H1 (cell line): ENCODE measurements at regions not wholly inside any gene's neighbourhood (a gene's known extent, or its start where the extent isn't known, plus 50 kb on each side); places are given as distances from the start of the nearest gene placed in this dataset.

ENCODE experiments used
- CTCF ChIA-PET: fragments of 300-600 bp; sonication (Branson Sonifier 250); formaldehyde crosslinking; loops from one replicate; lab custom pipeline; 2021; ENCODE audit not compliant: partially characterized antibody; lab: Charles Lee
- POLR2A ChIA-PET: fragments of 300-600 bp; sonication (Branson Sonifier 250); formaldehyde crosslinking; loops from one replicate; lab custom pipeline; 2021; ENCODE audit warnings: inconsistent platforms; ENCODE audit not compliant: partially characterized antibody; lab: Charles Lee
- DNase-seq, 2 experiments: peaks; one replicate each; pipeline versions ENCODE4 v3.0.0 to v3.0.0-alpha.2; 2010 to 2022; ENCODE audit warnings: low spot score in 2 of 2, low read depth in 1 of 2, mixed read lengths in 1 of 2
- FAIRE-seq: peaks from 2 replicates; lab custom pipeline; 2011; peaks lifted over from hg19 to GRCh38; lab: Jason Lieb, UNC
- H2AFZ ChIP-seq: 2 replicates; pipeline ENCODE4 v1.8.1; 2012; ENCODE audit warnings: low read length, inconsistent platforms
- H2AK5ac ChIP-seq: 2 replicates; pipeline ENCODE4 v1.6.1; 2013; ENCODE audit warnings: low read depth, low read length
- H2BK120ac ChIP-seq: replicated peaks from 2 replicates; pipeline ENCODE3; 2013; ENCODE audit warnings: low read depth, low read length, inconsistent platforms
- H2BK12ac ChIP-seq: 2 replicates; pipeline ENCODE4 v1.6.1; 2013; ENCODE audit warnings: low read depth, low read length
- H2BK15ac ChIP-seq: 2 replicates; pipeline ENCODE4 v1.6.1; 2013; ENCODE audit warnings: low read length
- H2BK20ac ChIP-seq: 2 replicates; pipeline ENCODE4 v1.6.1; 2013; ENCODE audit warnings: low read length
- H2BK5ac ChIP-seq: 2 replicates; pipeline ENCODE4 v1.6.1; 2013; ENCODE audit warnings: low read depth, low read length
- H3K14ac ChIP-seq: 2 replicates; pipeline ENCODE4 v1.6.1; 2013; ENCODE audit warnings: inconsistent platforms; ENCODE audit not compliant: insufficient read length
- H3K18ac ChIP-seq: 2 replicates; pipeline ENCODE4 v1.6.1; 2013; ENCODE audit warnings: low read length; ENCODE audit errors: extremely low read depth
- H3K23ac ChIP-seq: 2 replicates; pipeline ENCODE4 v1.6.1; 2013; ENCODE audit warnings: inconsistent platforms; ENCODE audit not compliant: insufficient read length
- H3K23me2 ChIP-seq: 2 replicates; pipeline ENCODE4 v1.6.1; 2013; ENCODE audit warnings: low read depth, low read length
- H3K27ac ChIP-seq: 2 replicates; pipeline ENCODE4 v1.6.1; 2011; ENCODE audit warnings: low read depth, low read length, inconsistent platforms
- H3K27me3 ChIP-seq, 4 experiments: replicated peaks in 1 of 4; 1 replicate in 1 of 4; 2 replicates in 3 of 4; pipeline versions ENCODE4 v1.6.1 to v1.8.1; 2011 to 2013; ENCODE audit warnings: low read length in 3 of 4, mild to moderate bottlenecking in 3 of 4, inconsistent platforms in 2 of 4, mixed read lengths in 2 of 4, moderate library complexity in 1 of 4; ENCODE audit not compliant: control insufficient read depth in 3 of 4, insufficient read depth in 3 of 4; ENCODE audit errors: extremely low read depth in 1 of 4
- H3K36me3 ChIP-seq, 4 experiments: 2 replicates each; pipeline versions ENCODE4 v1.6.1 to v1.8.1; 2011 to 2013; ENCODE audit warnings: mild to moderate bottlenecking in 4 of 4, low read length in 3 of 4, moderate library complexity in 2 of 4, control low read depth in 1 of 4, inconsistent platforms in 1 of 4; ENCODE audit not compliant: insufficient read depth in 4 of 4, control insufficient read depth in 2 of 4
- H3K4ac ChIP-seq: replicated peaks from 2 replicates; pipeline ENCODE3; 2013; ENCODE audit warnings: low read length, low read depth, mixed read lengths, inconsistent platforms; ENCODE audit not compliant: insufficient read length
- H3K4me1 ChIP-seq, 4 experiments: replicated peaks in 1 of 4; 1 replicate in 1 of 4; 2 replicates in 3 of 4; pipeline versions ENCODE4 v1.6.1 to v1.8.1; 2011 to 2013; ENCODE audit warnings: low read length in 3 of 4, inconsistent platforms in 2 of 4, mixed read lengths in 1 of 4; ENCODE audit not compliant: insufficient read depth in 4 of 4, control insufficient read depth in 3 of 4
- H3K4me2 ChIP-seq, 2 experiments: 2 replicates each; pipeline versions ENCODE4 v1.6.1 to v1.8.1; 2011 to 2013; ENCODE audit warnings: low read depth in 2 of 2, low read length in 2 of 2, control low read depth in 1 of 2, inconsistent platforms in 1 of 2, mild to moderate bottlenecking in 1 of 2; ENCODE audit not compliant: insufficient read depth in 1 of 2
- H3K4me3 ChIP-seq, 4 experiments: fragments of 200-600, 300-600 bp in 1 of 4; sonication (generic), shearing (Covaris generic), sonication (Bioruptor Twin) in 1 of 4; 2 replicates each; pipeline versions ENCODE4 v1.5.1 to v1.8.1; 2011 to 2016; ENCODE audit warnings: low read length in 4 of 4, low read depth in 3 of 4, control low read depth in 2 of 4, inconsistent platforms in 2 of 4, mild to moderate bottlenecking in 2 of 4, mixed read lengths in 1 of 4, moderate library complexity in 1 of 4; ENCODE audit not compliant: insufficient read depth in 2 of 4; ENCODE audit errors: extremely low read depth in 1 of 4
- H3K56ac ChIP-seq: replicated peaks from 2 replicates; pipeline ENCODE3; 2013; ENCODE audit warnings: low read depth, mild to moderate bottlenecking, mixed read lengths, low read length, inconsistent platforms; ENCODE audit not compliant: insufficient read length
- H3K79me1 ChIP-seq: 2 replicates; pipeline ENCODE4 v1.6.1; 2013; ENCODE audit warnings: low read depth, low read length, control low read depth
- H3K79me2 ChIP-seq, 2 experiments: 2 replicates each; pipeline versions ENCODE4 v1.6.1 to v1.8.1; 2012 to 2013; ENCODE audit warnings: low read length in 2 of 2, mild to moderate bottlenecking in 2 of 2, inconsistent platforms in 1 of 2; ENCODE audit not compliant: insufficient read depth in 2 of 2, control insufficient read depth in 1 of 2
- H3K9ac ChIP-seq, 4 experiments: replicated peaks in 1 of 4; 1 replicate in 1 of 4; 2 replicates in 3 of 4; pipeline versions ENCODE4 v1.6.1 to v1.8.1; 2011 to 2013; ENCODE audit warnings: low read depth in 3 of 4, low read length in 3 of 4, control low read depth in 2 of 4, mild to moderate bottlenecking in 2 of 4, moderate library complexity in 2 of 4, inconsistent platforms in 1 of 4; ENCODE audit errors: extremely low read depth in 1 of 4
- H3K9me3 ChIP-seq, 2 experiments: 2 replicates each; pipeline versions ENCODE4 v1.6.1 to v1.8.1; 2012 to 2013; ENCODE audit warnings: mild to moderate bottlenecking in 2 of 2, moderate library complexity in 2 of 2, control low read depth in 1 of 2, inconsistent platforms in 1 of 2, low read depth in 1 of 2, low read length in 1 of 2, mixed read lengths in 1 of 2; ENCODE audit not compliant: insufficient read depth in 2 of 2
- H4K20me1 ChIP-seq, 2 experiments: replicated peaks in 1 of 2; 2 replicates each; pipeline versions ENCODE3 to v1.8.1; 2011 to 2013; ENCODE audit warnings: inconsistent platforms in 2 of 2, low read length in 2 of 2, mild to moderate bottlenecking in 1 of 2; ENCODE audit not compliant: insufficient read depth in 2 of 2, control insufficient read depth in 1 of 2
- H4K5ac ChIP-seq: 2 replicates; pipeline ENCODE4 v1.6.1; 2013; ENCODE audit warnings: low read length, low read depth, mixed read lengths, inconsistent platforms; ENCODE audit not compliant: insufficient read length
- H4K8ac ChIP-seq: 2 replicates; pipeline ENCODE4 v1.8.0; 2013; ENCODE audit warnings: mild to moderate bottlenecking, moderate library complexity, low read length, inconsistent platforms; ENCODE audit not compliant: insufficient read depth; ENCODE audit errors: extremely low read depth
- H4K91ac ChIP-seq: replicated peaks from 2 replicates; pipeline ENCODE3; 2013; ENCODE audit warnings: low read length, mixed read lengths, inconsistent platforms; ENCODE audit not compliant: insufficient read length
- CREB1 ChIP-seq: IDR thresholded peaks from 2 replicates; pipeline ENCODE4 v1.6.1; 2012; ENCODE audit warnings: inconsistent platforms
- KDM5A ChIP-seq: fragments of 200-600 bp; IDR thresholded peaks from 2 replicates; pipeline ENCODE4 v1.7.1; 2012; ENCODE audit warnings: mild to moderate bottlenecking, low read length, inconsistent platforms, mixed read lengths
- PHF8 ChIP-seq: fragments of 200-600 bp; sonication (generic); conservative IDR thresholded peaks from 2 replicates; pipeline ENCODE4 v1.7.1; 2012; ENCODE audit warnings: low read depth, mild to moderate bottlenecking, inconsistent platforms, low read length, moderate library complexity
- RAD21 ChIP-seq, 2 experiments: IDR thresholded peaks in 1 of 2; conservative IDR thresholded peaks in 1 of 2; 2 replicates each; pipeline ENCODE4 v1.6.1; 2011; ENCODE audit warnings: low read depth in 2 of 2, low read length in 2 of 2, improper control_type of control experiment in 1 of 2, inconsistent platforms in 1 of 2, mild to moderate bottlenecking in 1 of 2, moderate library complexity in 1 of 2
- WGBS, 2 experiments: shearing (Covaris generic) in 1 of 2; methylation state at CpG; one replicate each; pipeline versions ENCODE4 v1.1.6 to v1.1.7; 2013 to 2015; ENCODE audit warnings: low lambda C conversion rate in 2 of 2, mixed read lengths in 2 of 2, inconsistent platforms in 1 of 2, low coverage in 1 of 2, missing lambda C conversion rate in 1 of 2; ENCODE audit not compliant: insufficient replicate concordance in 2 of 2, insufficient coverage in 1 of 2, insufficient read length in 1 of 2; ENCODE audit errors: extremely low coverage in 1 of 2, missing lambda C conversion rate in 1 of 2; 5-methylcytosine and 5-hydroxymethylcytosine counted together

- H3K18ac ChIP-seq = no peak overlapping the region
- H3K4ac ChIP-seq = no peak overlapping the region
- FAIRE-seq = no peak
- H3K27me3 ChIP-seq = no peaks in the 10 kb centered on the region
- DNase-seq = no peak
- H2BK5ac ChIP-seq = no peak overlapping the region
- ChIA-PET CTCF (interaction anchor here (0.6 to 3.0 kb wide), 10 partner anchors 9 to 1146 kb away, joined by 3 to 8 read pairs (median 4); no protein-coding TSS in a partner anchor), POLR2A (no interaction called here)
- H3K9ac ChIP-seq = no peak overlapping the region
- no peaks in the 10 kb centered on the region; the same call in 1 of the 2 replicates for H3K23me2 ChIP-seq
- 91% methylated on average over 9 of the region's 9 CpGs; no CpG with 5 or more reads in 1 of the 2 experiments for WGBS, 2 experiments
- no peak overlapping the region for H2BK15ac ChIP-seq
- H3K4me2 ChIP-seq = no peak overlapping the region
- H3K79me1 ChIP-seq = no peaks in the 10 kb centered on the region
- no peak overlapping the region for H3K27ac ChIP-seq
- no peak overlapping the region for H3K56ac ChIP-seq
- H3K14ac ChIP-seq = no peak overlapping the region
- no peaks in the 10 kb centered on the region for H4K20me1 ChIP-seq
- H2BK12ac ChIP-seq = no peak overlapping the region
- H3K4me1 ChIP-seq = no peaks in the 10 kb centered on the region
- peak overlapping the region; percentile 70 for H4K91ac ChIP-seq
- H3K23ac ChIP-seq = no peak overlapping the region
- no peak overlapping the region for H4K5ac ChIP-seq
- H3K79me2 ChIP-seq = no peaks in the 10 kb centered on the region
- no peak overlapping the region for H2BK120ac ChIP-seq
- no peak overlapping the region for H2AK5ac ChIP-seq
- no peak overlapping the region for H2AFZ ChIP-seq
- no peaks in the 10 kb centered on the region for H3K9me3 ChIP-seq
- no peak overlapping the region for H4K8ac ChIP-seq
- H3K36me3 ChIP-seq = no peaks in the 10 kb centered on the region
- no peak overlapping the region for H2BK20ac ChIP-seq
- no peak overlapping the region for H3K4me3 ChIP-seq
- TF ChIP-seq RAD21 (IDR thresholded peaks at IDR 0.05 in 1 of 2, conservative IDR thresholded peaks at IDR 0.05 in 1 of 2; ENCODE audit: low read depth in 2 of 2, low read length in 2 of 2) (no peak), PHF8 (no peak), CREB1 (no peak), KDM5A (no peak)
These were observed 96.3 kb upstream of the WWC1 start for GRCh38 chr5:168195110-168195509.
